ENCODE measurements at regions not wholly inside any gene's neighbourhood (a gene's known extent, or its start where the extent isn't known, plus 50 kb on each side); places are given as distances from the start of the nearest gene placed in this dataset.

DNA sequence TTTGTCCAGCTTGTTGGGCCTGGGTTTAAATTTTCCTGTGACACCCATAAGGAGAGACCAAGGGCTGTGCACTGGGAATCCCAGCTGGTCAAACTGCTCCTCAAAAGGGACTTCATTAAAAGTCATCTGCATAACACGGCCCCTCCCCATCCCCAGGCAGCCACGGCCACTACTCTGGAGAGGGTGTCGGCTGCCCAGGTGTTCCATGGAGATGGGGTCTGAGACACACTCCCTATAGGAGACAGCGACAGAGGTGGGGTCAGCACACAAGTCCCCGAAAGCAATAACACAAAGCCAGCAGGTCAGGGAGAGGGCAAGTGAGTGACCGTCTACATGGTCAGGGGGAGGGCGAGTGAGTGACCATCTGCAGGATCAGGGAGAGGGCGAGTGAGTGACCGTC is 75.6 kb upstream of the BCL11B start:
- DNase-seq = no peak

DNA sequence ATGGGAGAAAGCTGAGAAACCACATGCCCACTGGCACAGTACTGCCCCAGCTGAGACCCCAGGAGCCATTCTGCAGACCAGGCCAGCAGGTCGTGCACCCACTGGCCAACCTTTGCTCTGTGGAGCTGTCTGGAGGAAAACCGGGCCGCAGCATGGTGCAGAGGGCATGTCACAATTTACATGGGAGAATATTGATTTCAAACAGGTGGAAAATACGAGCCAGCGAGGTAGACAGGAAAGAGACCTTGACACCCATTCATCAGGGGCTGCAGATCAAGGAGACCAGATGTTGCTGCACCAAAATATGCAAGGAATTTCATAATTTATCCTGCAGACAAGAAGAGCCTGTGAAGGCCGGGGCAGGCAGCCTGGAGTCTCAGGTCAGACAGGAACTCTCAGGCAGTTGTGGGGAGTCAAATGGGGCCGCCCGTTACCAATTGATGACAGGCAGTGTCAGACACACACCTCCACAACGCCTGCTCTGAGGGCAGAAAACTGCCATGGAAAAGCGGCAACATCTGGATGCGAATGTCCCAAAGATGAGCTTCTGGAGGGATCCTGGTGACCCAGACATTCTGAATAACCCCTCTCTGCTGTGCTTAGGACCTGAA is 74.6 kb upstream of the BCL11B start:
- DNase-seq = no peak

DNA sequence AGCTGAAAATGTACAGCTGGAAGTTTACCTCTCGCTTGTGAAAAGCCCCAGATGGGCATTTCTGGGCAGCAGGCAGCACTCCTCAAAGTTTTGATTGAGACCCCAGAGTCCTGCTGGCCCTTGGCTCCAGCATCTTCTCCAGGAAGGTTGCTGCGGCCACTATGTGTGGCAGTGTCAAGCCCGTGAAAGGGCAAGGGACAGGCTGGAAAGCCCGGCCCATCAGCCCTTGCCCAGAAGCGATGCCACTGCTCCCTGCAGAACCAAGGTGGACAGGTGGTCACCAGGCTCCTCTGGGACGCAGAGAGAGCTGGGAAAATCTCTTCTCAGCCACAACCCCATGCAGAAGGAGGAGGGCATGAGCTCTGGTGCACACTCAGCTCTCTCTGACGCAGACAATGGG is 73.5 kb upstream of the BCL11B start:
- no peak for DNase-seq

DNA sequence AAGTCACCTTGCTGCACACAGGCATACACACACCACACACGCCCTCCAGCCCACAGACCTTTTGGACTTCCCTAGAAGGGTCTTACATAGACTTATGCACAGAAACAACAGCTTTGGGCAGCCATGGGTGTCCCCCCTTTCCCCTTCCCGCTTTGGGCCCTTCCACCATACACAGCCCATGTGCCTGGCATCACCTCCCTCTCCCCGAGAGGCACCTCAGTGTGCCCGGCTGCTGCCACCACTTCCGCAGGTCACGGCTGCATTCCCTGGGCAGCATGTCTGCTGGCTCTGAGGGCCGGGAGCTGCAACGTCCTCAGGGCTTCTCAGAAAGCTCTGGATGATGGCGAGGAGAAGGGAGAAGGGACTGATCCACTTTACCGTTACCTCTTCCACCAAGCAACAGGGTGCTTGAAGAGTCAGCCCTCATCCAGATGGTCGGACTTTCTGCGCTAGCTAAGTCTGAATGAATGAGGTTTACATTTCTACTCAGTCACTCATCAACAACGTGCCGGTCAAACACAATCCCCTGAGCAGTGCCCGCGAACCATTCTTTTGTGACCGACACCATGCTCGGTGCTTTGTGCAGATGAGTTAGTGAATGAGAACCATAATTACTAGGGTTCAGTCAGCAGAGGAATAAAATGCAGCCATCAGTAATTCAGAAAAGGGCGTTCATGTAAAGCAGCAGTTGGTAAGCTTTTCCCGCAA is 72.2 kb upstream of the BCL11B start:
- no peak for DNase-seq

DNA sequence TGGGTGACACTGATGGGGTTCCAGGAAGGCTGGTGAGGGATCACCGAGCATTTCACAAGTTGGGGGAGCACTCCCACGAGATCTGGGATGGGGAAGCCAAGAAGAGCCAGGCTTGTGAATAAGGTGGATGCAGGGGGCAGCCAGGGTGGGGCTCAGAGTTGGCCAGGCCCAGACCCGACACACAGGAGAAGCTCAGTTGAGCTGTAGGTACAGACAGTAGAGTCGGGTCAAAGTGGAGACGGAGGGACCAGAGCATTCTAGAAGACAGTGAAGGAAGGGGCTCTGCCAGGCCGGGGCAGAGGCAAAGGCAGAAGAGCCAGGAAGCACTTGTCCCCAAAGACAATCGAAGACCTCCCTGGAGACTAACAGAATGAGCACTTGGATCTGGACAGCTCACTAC is 70.9 kb upstream of the BCL11B start:
- no peak for DNase-seq

DNA sequence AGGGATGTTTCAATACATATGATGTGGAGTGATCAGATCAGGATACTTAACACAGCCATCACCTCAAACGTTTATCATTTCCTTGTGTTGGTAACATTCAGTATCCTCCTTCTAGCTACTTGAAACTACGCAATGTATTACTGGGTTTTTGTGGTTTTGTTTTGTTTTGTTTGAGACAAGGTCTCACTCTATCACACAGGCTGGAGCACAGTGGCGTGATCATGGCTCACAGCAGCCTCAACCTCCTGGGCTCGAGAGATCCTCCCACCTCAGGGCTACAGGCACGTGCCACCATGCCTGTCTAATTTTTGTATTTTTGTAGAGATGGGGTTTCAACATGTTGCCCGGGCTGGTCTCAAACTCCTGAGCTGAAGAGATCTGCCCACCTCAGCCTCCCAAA is 70.2 kb upstream of the BCL11B start:
- no peak for DNase-seq

DNA sequence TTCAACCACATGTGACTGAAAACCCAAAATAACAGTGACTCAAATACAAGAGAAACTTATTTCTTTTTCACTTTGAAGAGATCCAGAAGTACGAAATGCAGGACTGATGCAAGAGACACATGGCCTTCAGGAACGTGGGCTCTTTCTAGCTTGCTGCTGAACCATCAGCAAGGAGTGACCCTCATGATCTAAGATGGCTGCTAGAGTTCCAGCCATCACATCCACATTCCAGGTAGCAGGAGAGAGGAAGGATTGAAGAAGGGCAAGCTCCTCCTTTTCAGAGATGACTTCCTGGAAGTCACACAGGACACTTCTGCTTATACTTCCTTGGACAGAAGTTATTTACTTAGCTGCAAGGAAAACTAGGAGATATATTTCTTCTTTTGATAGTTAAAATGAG is 67.6 kb upstream of the BCL11B start:
- no peak for DNase-seq

DNA sequence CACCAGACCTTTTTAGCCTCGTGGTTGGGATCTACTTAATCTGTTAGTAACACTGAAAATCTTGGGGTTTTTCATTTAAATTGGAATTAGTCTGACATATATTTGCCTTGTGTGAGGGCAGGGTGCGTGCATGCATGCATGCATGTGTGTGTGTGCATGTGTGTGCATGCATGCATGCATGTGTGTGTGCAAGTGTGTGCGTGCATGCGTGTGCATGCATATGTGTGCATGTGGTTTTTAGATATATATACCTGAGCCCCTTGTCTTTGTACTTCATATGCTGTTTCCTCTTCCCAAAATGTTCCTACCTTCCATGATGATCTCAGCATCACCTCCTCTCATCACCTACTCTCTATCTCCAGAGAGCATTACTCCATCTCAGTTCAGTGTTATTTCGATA is 66.3 kb upstream of the BCL11B start:
- no peak for DNase-seq

DNA sequence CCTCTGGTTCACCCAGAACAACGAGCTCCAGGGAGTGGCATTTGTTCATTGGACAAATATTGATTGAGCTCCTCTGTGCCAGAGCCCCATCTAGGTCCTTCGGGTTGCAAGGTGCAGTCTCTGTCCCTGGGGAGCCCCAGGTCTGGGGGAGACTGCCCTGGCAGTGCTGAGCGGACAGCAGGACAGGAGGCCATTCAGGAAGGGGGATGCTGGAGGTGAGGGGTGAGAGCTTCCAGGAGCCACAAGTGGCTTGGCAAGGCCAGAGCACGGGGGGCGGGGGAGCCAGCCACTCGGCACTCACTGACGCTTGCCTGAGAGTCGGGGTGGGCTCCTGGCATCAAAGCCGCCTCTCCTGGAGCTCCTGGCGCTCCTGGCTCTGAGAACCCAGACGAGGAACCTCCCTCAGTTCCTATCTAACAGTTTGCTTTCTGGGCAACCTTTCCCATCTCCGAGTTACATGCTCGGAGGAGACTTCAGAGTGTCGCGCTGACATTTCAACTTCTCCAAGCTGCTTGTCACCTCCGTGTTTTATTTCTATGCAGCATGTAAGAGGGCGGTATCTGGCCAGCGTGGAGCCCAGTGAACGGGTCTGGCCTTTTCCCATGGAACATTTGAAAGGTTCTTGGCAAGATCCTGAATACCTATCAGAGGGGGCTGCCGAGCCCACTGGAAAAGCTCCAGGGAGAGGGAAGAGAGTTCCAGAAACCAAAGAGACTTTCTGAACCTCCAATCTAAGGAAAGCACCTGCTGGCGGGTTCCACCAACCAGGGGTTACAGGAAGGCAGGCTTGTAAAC is 62.0 kb upstream of the BCL11B start:
- DNase-seq = no peak

DNA sequence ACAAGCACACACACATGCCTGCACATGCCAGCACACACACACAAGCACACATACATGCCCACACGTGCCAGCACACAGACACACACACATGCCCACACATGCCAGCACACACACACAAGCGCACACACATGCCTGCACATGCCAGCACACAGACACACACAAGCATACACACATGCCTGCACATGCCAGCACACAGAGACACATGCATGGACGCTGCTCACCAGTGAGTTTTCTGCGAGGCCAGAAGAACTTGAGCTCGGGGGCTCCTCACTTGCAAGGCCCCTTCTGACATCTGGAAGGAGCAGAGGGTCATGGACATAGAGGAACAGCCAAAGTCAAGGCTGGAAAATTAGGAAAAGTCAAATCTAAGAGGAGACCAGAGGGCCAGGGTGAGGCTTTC is 61.2 kb upstream of the BCL11B start:
- no peak for DNase-seq

DNA sequence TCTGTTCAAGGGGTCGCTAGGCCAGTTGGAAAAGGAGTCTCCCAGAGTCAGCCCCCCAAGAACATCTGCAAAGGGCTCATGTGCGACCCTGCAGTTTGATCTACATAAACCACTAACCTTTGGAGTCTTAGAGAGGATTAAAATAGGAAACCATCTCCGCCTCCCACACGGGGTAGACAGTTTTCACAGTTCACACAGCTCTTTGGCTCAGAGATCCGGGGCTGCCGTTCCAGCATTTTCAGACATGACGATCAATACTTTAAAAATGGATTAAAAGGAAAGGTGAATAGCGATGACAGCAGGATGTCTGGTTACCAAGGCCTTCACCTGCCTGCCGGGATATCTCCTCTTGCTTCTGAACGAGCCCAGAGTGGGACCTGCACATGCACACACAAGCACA is 59.8 kb upstream of the BCL11B start:
- peak; percentile 3 for DNase-seq

DNA sequence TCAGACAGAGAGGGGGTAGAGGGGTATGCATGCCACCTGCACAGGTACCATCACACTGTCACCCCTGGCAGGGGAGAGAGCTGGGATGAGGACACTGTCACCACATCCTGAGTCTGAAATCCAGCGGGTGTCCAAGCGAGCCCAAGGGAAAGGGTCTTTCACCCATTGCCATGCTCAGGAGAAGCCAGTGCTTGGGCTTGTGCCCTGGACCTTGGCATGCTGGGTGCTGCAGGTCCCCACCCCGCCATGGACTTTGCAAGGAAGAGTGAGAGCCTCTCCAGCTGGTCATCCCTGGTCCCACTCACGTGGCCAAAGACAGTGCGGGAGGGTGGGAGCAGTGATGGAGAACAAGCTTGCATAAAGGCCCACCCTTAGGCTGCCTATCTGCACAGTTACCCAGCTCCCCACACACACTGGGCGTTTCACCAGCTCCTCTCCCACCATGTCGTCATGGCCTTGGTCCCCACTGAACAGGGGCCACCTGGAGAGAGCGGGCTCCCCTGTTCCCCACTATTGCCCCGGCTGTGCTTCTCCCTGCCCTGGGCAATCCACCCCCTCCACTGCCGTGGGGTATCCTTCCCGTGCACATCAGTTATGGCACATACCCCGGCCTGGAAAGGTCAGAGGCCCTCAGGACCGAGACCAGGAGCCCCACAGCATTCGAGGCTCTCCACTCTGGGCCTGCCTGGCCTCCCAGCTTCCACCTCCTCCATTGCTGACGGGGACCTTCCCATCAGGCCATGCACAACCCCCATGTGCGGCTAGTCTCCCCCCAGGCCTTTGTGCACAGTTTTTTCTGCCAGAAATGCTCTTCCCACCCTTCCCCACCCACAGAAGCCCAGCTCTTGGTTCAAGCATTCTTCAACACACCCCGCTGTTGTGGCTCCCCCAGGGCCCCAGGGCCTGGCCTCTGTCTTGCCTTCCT is 58.6 kb upstream of the BCL11B start:
- no peak for DNase-seq

DNA sequence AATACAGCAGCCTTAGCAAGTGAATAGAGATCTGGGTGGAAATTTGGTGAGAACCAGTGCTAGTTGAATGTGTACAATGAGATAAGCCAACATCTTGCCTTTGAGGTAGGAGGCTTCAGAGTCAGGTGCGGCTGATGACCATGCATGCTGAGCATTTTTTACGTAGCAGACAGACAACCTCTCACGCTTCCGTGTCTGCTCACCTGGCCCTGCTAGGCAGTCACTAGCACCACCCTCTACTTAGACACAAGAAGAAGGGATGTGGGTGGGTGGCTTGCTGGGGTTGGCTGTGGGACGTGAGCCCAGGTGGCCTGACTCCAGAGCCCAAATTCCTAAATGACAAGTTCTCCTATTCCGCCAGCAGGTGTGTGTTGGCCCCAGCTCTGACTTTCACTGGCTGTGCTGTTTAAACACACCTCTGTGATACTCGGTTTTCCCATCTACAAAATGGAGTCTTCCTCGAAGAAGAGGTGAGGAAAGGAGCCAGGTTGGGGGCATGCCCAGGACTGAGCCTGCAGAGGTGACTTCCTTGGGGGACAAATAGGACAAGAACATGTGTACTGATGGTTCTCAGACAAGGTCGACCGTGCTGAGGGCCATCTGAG is 57.8 kb upstream of the BCL11B start:
- DNase-seq = no peak

DNA sequence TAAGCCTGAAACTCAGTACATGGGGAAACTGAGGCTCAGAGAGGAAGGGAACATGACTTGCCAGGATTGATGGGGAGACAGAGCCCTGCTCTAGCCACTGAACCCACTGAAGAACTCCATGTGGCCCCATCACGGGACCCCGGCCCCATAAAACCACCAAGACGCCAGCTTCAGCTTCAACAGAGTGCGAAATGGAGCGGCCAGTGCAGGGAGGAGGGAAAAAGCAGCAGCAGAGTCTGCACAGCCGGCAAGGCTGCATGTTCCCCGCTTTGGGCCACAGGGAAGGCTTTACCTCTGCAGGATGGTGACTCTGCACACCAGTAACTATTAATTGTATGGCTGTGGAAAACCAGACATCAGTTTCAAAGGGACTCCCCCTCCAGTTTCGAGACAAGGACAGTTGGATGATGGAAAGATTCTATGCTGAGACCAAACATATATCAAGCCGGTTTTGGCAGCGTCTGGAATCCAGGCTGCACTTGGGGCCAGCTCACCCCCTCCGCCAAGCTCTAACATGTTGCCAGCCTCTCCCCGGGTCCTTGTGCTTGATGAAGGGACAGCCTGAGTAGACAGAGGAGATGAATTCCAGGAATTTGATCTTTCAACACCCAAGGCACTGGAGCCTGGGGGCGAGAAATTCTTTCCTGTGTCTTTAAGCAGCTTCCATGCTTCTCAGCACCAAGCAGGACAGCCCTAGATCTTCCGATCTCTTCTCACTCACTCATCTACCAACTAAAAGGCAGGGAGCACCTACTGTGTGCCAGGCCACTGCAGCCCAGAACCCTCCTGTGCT is 55.7 kb upstream of the BCL11B start:
- no peak for DNase-seq

DNA sequence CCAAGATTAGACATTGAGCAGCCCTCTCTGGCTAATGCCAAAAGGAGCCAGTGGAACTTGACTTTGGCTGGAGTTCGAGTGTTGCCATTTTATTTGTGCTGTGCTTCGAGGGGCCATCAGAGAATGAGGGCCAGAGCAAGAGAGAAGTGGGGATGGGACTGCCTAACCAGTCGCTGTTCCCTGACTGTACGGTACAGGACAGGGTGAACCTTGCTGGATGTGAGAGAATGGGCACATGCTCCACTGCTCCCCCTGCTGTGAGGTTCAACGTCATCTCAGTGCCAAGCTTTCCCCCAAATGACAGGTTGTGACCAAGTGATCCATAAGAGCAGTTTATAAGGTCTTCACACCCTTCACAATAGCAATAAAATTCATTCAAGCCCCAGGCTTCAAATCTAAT is 55.1 kb upstream of the BCL11B start:
- no peak for DNase-seq

DNA sequence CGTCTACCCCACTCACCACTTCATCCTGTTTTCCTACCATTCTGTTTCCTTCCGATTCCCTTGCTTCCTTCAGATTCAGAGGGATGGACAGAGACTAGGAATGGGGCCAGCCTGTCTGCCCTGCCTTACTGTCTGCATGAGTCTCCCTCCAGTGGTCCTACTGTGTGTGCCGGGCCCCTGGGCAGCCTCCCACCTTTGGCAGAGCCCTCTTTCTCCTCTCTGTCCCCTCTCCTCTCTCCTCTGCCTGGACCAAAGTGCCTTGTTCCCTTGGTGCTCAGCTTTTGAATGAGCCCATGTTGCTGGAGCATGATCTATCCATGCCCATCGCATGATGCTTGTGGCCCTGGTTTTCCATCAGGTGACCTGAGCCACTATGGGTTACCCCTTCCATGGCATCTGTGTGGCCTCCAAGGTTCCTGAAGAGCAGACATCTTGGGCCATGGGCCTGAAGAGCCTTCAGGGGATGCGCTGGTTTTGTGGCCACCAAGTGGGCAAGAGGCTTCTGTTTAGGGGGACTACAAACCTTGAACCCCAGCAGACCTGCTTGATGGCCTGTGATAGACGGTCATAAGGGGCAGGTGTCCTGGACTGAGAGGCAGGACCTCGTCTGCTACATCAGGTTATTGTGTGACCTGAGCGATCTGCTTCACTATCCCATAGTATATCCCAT is 54.2 kb upstream of the BCL11B start:
- DNase-seq = no peak

DNA sequence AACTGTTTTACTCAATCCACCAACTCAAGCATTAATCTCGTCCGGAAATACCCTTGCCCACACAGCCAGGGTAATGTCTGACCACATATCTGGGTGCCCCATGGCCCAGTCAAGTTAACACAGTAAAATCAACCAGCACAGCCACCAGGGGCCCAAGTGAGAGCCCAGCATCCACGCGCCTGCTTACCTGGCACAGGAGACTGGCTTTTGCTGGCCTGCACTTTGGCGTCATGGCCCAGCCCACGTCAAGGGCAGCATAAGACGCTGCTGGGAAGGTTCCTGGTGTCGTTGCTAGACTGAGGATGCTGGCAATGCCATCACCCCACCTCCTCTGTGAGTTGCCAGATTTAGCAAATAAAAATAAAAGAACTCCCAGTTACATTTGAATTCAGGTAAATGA is 53.6 kb upstream of the BCL11B start:
- DNase-seq = no peak

DNA sequence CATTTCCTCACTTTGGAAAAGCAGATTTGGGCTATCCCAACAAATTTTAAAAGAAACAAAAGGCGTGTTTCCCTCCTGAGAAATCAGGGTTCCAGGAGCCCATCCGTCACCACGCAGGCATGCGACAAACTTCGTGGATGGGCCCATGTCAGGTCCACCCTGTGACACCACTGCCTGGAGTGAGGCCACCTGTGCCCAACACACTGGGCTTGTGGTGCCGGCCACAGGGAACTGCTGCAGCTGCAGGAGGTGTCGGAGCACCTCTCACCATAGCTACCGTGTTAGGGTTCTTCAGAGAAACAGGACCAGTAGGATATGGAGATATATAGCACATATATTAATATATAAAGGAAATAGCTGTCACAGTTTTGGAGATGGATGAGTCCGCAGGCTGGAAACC is 53.0 kb upstream of the BCL11B start:
- DNase-seq = no peak

DNA sequence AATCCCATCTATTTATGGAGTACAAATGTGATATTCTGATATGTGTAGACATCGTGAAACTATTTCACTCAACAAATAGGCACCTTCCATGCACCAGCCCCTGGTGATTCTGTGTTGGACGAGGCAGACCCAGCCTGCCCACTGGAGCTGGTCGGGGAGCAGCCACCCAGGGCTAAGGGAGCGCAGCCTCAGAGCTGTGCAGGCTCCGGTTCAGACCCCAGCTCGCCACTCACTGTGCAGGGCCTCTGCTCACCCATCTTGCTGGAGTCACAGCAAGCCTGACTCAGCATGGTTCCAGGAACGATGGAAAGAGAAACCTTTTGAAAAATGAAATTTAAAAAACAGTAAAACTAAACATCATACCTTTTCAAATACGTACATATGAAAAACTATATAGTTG is 52.3 kb upstream of the BCL11B start:
- DNase-seq = no peak

DNA sequence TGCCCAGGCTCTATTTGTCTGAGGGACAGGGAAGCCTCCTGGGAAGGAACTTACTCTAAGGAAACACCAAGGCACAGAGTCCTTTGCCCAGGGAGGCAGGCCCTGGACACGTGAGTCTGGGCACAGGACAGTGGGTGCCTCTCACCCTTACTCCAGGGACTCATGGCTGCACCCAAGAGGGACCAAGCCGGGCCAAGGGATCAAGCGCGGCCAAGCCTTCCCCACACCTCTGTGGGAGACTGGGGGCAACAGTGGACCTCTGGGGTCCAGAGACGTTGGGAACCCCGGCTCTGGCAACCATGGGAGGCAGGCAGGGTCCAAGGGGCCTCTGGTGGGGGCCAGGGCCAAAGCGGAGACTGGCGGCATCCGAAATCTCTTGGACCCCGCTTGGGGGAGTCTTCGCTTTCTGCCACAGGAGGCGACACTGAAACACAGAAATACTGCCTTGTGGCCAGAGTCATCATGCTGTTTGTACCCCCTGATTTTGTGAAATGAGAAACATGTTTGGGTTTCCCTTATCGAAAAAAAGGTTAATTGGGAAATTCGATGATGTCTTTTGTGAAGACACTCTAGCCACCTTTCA is 51.7 kb upstream of the BCL11B start:
- no peak for DNase-seq

Data from NCI-H82 (cell line).